NB4 (cell line): ENCODE measurements at regions not wholly inside any gene's neighbourhood (a gene's known extent, or its start where the extent isn't known, plus 50 kb on each side); places are given as distances from the start of the nearest gene placed in this dataset.

Source experiments
- DNase-seq: peaks from one replicate; pipeline ENCODE4 v3.0.0; 2010; ENCODE audit warnings: low read depth
- H3K4me3 ChIP-seq: one replicate; pipeline ENCODE4 v1.5.1; 2011; ENCODE audit warnings: mild to moderate bottlenecking, low read depth, low read length, moderate library complexity
- MYC ChIP-seq: IDR thresholded peaks from 2 replicates; pipeline ENCODE4 v1.6.1; 2011; ENCODE audit warnings: low read depth, low read length
- POLR2A ChIP-seq: IDR thresholded peaks from 2 replicates; pipeline ENCODE4 v1.6.1; 2011; ENCODE audit warnings: mild to moderate bottlenecking; ENCODE audit not compliant: insufficient read length; ENCODE audit errors: extremely low read depth
- TF ChIP-seq, protein P1 (sequence below): IDR thresholded peaks from 2 replicates; pipeline ENCODE4 v1.6.1; 2011; ENCODE audit warnings: low read depth, low read length
- TF ChIP-seq, protein P2 (sequence below): IDR thresholded peaks from one replicate; pipeline ENCODE4 v1.5.1; 2012; ENCODE audit warnings: low read depth, low read length

DNA sequence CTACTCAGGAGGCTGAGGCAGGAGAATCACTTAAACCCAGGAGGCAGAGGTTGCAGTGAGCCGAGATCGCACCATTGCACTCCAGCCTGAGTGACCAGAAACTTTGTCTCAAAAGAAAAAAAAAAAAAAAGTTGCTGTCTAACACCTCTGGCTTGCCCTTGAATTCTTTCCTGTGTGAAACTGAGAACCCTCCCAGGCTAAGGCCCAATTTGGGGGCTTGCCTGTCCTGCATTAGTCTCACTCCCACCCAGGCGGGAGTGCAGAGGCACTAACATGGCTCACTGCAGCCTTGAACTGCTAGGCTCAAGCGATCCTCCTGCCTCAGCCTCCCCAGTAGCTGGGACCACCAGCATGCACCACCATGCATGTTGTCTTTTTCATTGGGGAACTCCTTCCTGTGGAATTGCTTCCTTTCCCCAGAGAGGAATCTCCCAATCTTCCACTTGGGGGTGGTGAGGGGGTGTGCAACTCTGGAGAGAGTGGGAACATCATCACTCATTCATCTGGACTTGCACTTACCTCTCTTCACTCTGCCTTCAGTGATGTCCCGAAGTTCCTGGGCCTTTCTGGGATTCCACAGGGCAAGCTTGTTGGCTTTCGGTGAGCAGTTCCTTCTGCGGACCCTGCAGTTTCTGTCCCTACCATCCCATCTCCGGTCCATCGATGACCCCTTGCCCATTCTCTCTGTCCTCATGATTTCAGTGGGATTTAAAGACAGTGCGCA is 62.1 kb upstream of the CREB3L1 start:
- no peak overlapping the region for H3K4me3 ChIP-seq
- no peak for DNase-seq
- TF ChIP-seq, protein P1, sequence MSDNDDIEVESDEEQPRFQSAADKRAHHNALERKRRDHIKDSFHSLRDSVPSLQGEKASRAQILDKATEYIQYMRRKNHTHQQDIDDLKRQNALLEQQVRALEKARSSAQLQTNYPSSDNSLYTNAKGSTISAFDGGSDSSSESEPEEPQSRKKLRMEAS: no peak
- TF ChIP-seq, protein P2, sequence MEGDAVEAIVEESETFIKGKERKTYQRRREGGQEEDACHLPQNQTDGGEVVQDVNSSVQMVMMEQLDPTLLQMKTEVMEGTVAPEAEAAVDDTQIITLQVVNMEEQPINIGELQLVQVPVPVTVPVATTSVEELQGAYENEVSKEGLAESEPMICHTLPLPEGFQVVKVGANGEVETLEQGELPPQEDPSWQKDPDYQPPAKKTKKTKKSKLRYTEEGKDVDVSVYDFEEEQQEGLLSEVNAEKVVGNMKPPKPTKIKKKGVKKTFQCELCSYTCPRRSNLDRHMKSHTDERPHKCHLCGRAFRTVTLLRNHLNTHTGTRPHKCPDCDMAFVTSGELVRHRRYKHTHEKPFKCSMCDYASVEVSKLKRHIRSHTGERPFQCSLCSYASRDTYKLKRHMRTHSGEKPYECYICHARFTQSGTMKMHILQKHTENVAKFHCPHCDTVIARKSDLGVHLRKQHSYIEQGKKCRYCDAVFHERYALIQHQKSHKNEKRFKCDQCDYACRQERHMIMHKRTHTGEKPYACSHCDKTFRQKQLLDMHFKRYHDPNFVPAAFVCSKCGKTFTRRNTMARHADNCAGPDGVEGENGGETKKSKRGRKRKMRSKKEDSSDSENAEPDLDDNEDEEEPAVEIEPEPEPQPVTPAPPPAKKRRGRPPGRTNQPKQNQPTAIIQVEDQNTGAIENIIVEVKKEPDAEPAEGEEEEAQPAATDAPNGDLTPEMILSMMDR: no peak
- TF ChIP-seq MYC: no peak
- TF ChIP-seq POLR2A: no peak

DNA sequence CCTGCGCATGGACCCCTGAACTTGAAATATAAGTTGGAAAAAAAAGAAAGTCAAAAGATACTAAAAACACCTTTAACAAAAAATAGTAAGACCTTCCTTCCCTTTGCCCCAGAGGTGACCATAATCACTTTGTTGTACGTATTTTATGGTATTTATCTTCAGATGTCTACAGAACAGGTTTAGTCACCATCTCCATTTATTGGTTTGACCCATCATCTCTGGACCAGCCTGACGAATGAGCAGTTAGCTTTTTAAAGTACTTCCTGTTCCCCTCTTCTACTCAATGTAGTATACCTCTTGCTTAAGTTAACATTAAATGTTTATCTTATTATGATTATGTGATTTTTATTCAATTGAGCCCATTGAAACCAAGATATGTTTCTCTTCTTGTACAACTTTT is 64.7 kb upstream of the CREB3L1 start:
- DNase-seq: peak; percentile 20
- no peak overlapping the region for H3K4me3 ChIP-seq
- TF ChIP-seq, protein P1: no peak
- no peak for TF ChIP-seq MYC
- TF ChIP-seq POLR2A: no peak
- TF ChIP-seq, protein P2: no peak

DNA sequence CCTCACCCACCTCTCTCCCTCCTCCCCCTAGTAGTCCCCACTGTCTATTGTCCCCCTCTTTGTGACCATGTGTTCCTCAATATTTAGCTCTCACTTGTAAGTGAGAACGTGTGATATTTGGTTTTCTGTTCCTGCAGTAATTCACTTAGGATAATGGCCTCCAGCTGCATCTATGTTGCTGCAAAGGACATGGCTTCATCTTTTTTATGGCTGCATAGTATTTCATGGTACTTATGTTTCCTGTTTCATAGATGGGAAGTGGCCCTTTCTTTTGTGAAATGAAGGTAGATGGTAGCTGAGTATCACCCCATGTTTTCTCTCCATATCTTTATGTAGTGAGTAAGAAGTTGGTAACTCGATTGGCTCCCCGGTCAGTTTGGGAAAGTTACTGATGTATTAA is 66.6 kb upstream of the CREB3L1 start:
- TF ChIP-seq POLR2A: no peak
- no peak for TF ChIP-seq MYC
- TF ChIP-seq, protein P2: no peak
- TF ChIP-seq, protein P1: no peak
- H3K4me3 ChIP-seq: no peak overlapping the region
- no peak for DNase-seq

DNA sequence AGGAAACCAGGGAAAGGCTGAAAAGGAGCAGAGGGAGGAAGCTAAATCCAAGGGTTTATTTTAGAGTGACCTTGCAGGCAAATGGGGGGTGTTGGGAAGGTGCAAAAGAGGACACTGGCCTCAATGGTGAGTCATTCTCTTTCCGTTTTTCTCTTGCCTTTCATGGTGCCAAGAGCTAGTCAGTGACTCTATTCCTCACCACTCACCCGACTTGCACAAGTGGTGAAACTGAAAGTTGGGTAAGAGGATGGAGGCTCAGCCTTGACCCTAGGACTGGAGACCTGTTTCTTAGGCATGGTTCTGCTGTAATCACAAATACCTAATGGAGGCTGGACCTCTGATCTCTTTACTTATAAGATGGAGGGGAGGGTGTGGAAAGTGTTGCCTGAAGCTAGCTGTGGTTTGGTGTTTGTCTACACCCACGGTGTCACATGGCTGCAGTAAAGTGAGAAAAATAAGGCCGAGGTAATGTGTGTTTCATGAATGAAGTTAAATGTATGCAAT is 67.3 kb upstream of the CREB3L1 start:
- TF ChIP-seq POLR2A: no peak
- TF ChIP-seq MYC: no peak
- TF ChIP-seq, protein P2: no peak
- TF ChIP-seq, protein P1: no peak
- H3K4me3 ChIP-seq: peak overlapping the region; percentile 50
- peak; percentile 96 for DNase-seq

DNA sequence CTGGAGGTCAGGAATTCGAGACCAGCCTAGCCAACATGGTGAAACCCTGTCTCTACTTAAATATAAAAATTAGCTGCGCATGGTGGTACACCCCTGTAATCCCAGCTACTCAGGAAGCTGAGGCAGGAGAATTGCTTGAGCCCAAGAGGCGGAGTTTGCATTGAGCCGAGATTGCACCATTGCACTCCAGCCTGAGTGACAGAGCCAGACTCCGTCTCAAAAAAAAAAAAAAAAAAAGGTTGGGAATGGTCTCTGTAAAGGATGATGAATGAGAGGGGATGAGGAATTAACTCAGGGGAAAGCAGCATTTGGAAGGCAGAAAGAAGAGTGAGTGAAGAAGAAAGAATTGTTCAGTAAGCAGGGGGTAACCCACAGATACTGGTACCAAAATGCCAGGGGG is 67.8 kb upstream of the CREB3L1 start:
- peak; percentile 53 for DNase-seq

DNA sequence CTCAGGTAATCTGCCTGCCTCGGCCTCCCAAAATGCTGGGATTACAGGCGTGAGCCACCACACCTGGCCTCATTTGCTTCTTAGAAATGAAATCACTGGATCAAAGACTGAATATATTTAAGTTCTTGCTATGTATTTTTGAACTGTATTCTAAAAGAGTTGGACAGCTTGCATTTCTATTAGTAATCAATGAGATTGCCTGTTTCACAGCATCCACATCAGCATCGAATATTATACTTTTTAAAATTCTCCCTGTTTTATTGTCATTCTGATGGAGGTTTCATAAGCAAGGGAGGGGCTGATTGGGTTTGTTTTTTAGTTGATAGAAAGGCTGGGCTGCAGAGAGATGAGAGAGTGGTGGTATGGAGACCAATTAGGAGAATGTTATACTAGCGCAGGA is 68.7 kb upstream of the CREB3L1 start:
- TF ChIP-seq, protein P1: no peak
- no peak for TF ChIP-seq POLR2A
- TF ChIP-seq MYC: no peak
- TF ChIP-seq, protein P2: no peak
- no peak for DNase-seq

More for the DNA sequence above, 67.8 kb upstream of the CREB3L1 start:
- peak overlapping the region; percentile 50 for H3K4me3 ChIP-seq

More for the DNA sequence above, 68.7 kb upstream of the CREB3L1 start:
- no peak overlapping the region for H3K4me3 ChIP-seq
